ENCODE measurements at regions not wholly inside any gene's neighbourhood (a gene's known extent, or its start where the extent isn't known, plus 50 kb on each side); places are given as distances from the start of the nearest gene placed in this dataset.

DNA sequence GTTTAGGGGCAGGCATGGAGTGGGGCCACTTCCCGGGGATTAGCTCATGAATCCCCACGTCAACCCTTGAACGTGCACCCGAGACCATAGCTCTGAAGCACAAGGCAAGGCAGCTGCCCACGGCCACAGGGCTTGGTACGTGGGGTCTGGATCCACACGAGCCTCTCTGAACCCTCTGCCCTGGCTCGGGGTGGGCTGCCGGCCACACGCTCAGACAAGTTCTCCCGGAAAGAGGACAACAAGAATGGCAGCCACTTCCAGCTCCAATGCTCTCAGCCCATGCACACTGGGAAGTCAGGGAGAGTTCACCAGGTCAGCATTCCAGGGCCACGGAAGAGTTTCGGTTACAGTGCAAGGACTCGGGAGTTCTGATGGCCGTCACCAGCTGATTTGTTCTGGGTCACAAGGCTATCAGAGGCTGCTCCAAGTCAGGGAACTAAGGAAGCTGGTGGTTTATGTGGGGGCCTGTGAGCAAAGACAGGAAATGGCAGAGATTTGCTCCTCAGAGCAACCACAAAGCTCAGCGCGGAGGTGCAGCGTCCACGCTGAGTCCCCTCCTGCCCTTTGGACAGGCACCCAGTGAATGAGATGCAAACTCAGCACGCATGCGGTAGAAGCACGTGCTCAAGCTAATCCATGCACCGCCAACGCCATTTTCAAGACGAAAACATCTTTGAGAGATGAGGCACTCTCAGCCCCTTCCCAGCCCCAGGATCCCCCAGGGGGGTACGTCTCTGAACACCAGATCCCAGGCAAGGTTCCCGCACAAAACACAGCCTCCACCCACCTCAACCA, 356.4 kb downstream of the FOXL1 start:
- no peak overlapping the region for H3K4me3 Mint-ChIP-seq
- DNase-seq (ENCODE audit: low spot score) = no peak
- H3K36me3 Mint-ChIP-seq (ENCODE audit: low read depth) = no peaks in the 10 kb centered on the region

GRCh38 chr16:86939609-86940008, 361.3 kb downstream of the FOXL1 start:
- DNase-seq (ENCODE audit: low spot score) = no peak
- H3K4me3 Mint-ChIP-seq = no peak overlapping the region
- no peak overlapping the region for H3K27ac Mint-ChIP-seq
- peaks cover 2% of the 10 kb centered on the region for H3K4me1 Mint-ChIP-seq (ENCODE audit: low read depth)
- peaks cover 12% of the 10 kb centered on the region for H3K27me3 Mint-ChIP-seq (ENCODE audit: low read depth)
- no peaks in the 10 kb centered on the region for H3K36me3 Mint-ChIP-seq (ENCODE audit: low read depth)
- peaks cover 5% of the 10 kb centered on the region for H3K9me3 Mint-ChIP-seq

More for the DNA sequence above, 356.4 kb downstream of the FOXL1 start:
- Mint-ChIP-seq H3K27me3 (ENCODE audit: low read depth) (peaks cover 23% of the 10 kb centered on the region), H3K9me3 (no peaks in the 10 kb centered on the region), H3K27ac (no peak overlapping the region), H3K4me1 (ENCODE audit: low read depth) (peaks cover 2% of the 10 kb centered on the region)

- H3K4me1 Mint-ChIP-seq (ENCODE audit: low read depth) = no peaks in the 10 kb centered on the region
- H3K27me3 Mint-ChIP-seq (ENCODE audit: low read depth) = no peaks in the 10 kb centered on the region
- peaks cover 5% of the 10 kb centered on the region for H3K9me3 Mint-ChIP-seq
- H3K4me3 Mint-ChIP-seq = no peak overlapping the region
- H3K27ac Mint-ChIP-seq = no peak overlapping the region
- DNase-seq (ENCODE audit: low spot score) = no peak
- H3K36me3 Mint-ChIP-seq (ENCODE audit: low read depth) = no peaks in the 10 kb centered on the region
These were observed 363.4 kb downstream of the FOXL1 start for GRCh38 chr16:86941731-86942130.

GRCh38 chr16:86942151-86943051, 364.1 kb downstream of the FOXL1 start:
- DNase-seq (ENCODE audit: low spot score) = no peak
- no peak overlapping the region for H3K4me3 Mint-ChIP-seq
- H3K9me3 Mint-ChIP-seq = peaks cover 5% of the 10 kb centered on the region
- H3K27me3 Mint-ChIP-seq (ENCODE audit: low read depth) = no peaks in the 10 kb centered on the region
- no peak overlapping the region for H3K27ac Mint-ChIP-seq
- H3K4me1 Mint-ChIP-seq (ENCODE audit: low read depth) = no peaks in the 10 kb centered on the region
- no peaks in the 10 kb centered on the region for H3K36me3 Mint-ChIP-seq (ENCODE audit: low read depth)

DNA sequence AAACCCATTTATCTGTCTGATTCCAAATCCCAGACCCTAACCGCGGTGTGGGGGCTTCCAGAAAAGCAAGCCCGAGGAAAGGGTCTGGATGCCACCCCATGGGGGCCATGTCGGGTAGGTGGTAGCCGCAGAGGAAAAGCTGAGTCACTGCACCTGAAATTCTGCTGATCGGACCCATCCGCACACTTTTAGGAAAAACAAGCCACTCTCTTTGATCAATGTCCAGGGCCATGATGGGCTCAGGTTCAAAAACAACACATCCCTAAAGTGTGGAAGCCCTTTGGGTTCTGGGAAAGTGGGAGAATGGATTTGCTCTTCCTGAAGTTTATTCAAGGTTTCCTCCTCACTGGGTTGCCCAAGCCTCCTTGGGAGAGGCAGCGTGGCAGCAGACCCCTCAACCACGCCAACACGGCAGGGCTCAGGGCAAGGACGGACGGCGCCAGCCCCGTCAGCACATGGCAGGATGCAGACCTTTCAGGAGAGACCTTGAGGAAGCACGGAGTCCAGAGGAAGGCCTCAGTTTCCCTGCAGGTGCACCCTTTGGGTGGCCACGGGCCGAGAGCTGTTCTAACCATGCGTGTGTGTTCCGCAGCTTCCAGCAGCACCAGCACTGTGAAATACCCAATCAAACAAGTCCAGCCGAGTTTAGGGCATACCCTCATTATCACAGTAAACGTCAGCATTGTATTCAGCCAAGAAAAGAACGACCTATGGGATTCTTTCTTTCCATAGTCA, 367.0 kb downstream of the FOXL1 start:
- no peaks in the 10 kb centered on the region for H3K36me3 Mint-ChIP-seq (ENCODE audit: low read depth)
- H3K9me3 Mint-ChIP-seq = no peaks in the 10 kb centered on the region
- H3K27ac Mint-ChIP-seq = no peak overlapping the region
- H3K4me1 Mint-ChIP-seq (ENCODE audit: low read depth) = no peaks in the 10 kb centered on the region
- no peak overlapping the region for H3K4me3 Mint-ChIP-seq
- no peak for DNase-seq (ENCODE audit: low spot score)
- H3K27me3 Mint-ChIP-seq (ENCODE audit: low read depth) = no peaks in the 10 kb centered on the region

DNA sequence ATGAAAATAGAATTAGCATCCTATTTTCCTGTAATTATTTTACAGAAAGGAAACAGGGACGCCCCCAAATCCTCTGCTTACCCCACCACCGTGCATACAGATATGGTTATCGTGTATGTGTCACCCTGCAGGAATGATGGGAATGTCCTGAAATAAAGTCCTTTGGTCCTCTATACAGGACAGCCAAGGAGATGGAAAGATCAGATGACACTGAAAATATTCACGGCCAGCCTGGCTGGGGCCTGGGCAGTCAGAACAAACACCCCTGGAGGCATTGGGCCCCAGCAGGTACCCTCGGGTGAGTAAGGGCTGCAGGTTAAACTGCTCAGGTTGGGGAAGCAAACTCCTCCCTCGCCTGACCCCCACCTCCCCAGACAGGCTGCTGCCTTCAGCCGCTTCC, 368.0 kb downstream of the FOXL1 start:
- Mint-ChIP-seq H3K27me3 (ENCODE audit: low read depth) (no peaks in the 10 kb centered on the region), H3K4me3 (no peak overlapping the region), H3K9me3 (no peaks in the 10 kb centered on the region), H3K27ac (no peak overlapping the region), H3K36me3 (ENCODE audit: low read depth) (no peaks in the 10 kb centered on the region), H3K4me1 (ENCODE audit: low read depth) (no peaks in the 10 kb centered on the region)
- DNase-seq (ENCODE audit: low spot score) = no peak

DNA sequence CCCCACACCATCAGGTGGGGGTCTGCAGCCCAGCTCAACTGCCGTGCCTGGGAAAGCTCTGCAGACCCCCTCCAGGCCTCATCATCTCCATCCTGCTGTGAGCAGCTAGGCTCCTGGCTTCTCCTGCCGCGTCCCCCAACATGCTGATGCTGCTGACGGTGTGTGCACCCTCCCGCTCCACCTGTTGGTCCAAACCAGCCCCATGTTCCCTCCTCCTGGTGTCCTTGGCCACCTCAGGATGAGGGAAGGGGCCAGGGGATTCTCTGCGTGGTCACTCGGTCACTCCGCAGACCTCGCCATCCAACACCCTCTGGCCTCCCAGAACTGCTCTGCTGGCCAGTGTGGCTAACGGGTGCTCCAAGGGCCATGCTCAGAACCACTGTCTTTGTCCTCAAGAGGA, 368.6 kb downstream of the FOXL1 start:
- Mint-ChIP-seq H3K27ac (no peak overlapping the region), H3K9me3 (no peaks in the 10 kb centered on the region), H3K27me3 (ENCODE audit: low read depth) (no peaks in the 10 kb centered on the region), H3K4me3 (no peak overlapping the region), H3K36me3 (ENCODE audit: low read depth) (no peaks in the 10 kb centered on the region), H3K4me1 (ENCODE audit: low read depth) (no peaks in the 10 kb centered on the region)
- DNase-seq (ENCODE audit: low spot score) = no peak

GRCh38 chr16:86948046-86948445, 369.1 kb downstream of the C16orf95 start:
- H3K27ac Mint-ChIP-seq = no peak overlapping the region
- DNase-seq (ENCODE audit: low spot score) = no peak
- no peaks in the 10 kb centered on the region for H3K27me3 Mint-ChIP-seq (ENCODE audit: low read depth)
- H3K4me1 Mint-ChIP-seq (ENCODE audit: low read depth) = no peaks in the 10 kb centered on the region
- H3K36me3 Mint-ChIP-seq (ENCODE audit: low read depth) = no peaks in the 10 kb centered on the region
- no peaks in the 10 kb centered on the region for H3K9me3 Mint-ChIP-seq
- H3K4me3 Mint-ChIP-seq = no peak overlapping the region

DNA sequence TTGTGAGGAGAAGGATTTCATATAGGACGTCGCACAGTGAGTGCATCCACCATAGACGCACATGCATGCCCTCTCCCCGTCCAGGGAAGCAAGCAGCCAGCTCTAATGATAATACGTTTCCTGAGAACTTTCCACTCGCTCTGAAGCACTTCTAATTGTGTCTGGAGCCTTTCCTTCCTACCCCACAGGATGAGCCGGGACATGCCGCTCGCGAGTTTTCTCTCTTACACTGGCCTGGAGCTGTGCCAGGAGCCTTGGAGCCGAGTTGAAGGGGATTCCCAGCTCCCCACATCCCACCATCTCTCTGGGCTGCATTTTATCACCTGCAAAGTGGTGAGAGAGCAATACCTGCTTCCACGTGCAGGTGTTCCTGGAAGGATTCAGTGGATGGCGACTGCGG, 368.1 kb downstream of the C16orf95 start:
- DNase-seq (ENCODE audit: low spot score) = no peak
- Mint-ChIP-seq H3K27me3 (ENCODE audit: low read depth) (no peaks in the 10 kb centered on the region), H3K27ac (no peak overlapping the region), H3K4me1 (ENCODE audit: low read depth) (no peaks in the 10 kb centered on the region), H3K36me3 (ENCODE audit: low read depth) (no peaks in the 10 kb centered on the region), H3K9me3 (no peaks in the 10 kb centered on the region), H3K4me3 (no peak overlapping the region)

DNA sequence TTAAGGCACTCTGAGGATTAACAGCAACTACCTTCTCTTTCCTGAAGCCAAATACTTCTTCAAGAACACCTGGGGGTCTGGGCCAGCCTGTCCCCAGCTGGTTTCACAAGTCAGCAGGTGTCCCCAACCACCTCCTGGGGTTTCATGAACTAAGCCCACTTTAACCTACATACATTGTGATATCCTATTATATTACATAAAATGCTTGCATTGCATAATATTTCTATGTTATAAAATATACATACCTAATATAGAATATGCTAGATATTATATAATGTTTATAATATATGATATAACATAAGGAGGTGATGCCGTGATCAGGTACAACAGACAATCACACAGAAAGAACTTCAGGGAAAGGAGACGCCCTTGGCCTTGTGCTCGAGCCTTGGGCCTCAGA, 367.6 kb downstream of the C16orf95 start:
- H3K4me3 Mint-ChIP-seq = no peak overlapping the region
- DNase-seq (ENCODE audit: low spot score) = no peak
- H3K4me1 Mint-ChIP-seq (ENCODE audit: low read depth) = no peaks in the 10 kb centered on the region
- no peaks in the 10 kb centered on the region for H3K9me3 Mint-ChIP-seq
- no peak overlapping the region for H3K27ac Mint-ChIP-seq
- no peaks in the 10 kb centered on the region for H3K36me3 Mint-ChIP-seq (ENCODE audit: low read depth)
- H3K27me3 Mint-ChIP-seq (ENCODE audit: low read depth) = no peaks in the 10 kb centered on the region

DNA sequence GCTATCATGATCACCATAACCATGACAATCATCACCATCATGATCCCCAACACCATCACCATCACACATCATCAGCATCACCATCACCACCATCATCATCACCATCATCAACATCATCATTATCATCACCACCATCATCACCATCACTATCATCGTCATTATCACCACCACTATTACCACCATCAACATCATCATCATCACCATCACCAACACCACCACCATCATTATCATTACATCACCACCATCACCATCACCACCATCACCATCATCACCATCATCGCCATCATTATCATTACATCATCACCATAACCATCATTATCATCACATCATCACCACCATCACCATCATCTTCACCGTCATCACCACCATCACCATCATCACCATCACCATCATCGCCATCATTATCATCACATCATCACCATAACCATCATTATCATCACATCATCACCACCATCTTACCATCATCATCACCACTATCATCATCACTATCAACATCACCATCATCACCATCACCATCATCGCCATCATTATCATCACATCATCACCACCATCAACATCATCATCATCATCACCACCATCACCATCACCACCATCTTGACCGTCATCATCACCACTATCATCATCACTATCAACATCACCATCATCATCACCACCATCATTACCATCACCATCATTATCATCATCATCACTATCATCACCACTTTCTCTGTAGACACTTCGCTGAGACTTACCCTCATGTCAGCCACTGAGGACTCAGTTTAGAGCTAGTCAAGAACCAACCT, 366.0 kb downstream of the C16orf95 start:
- H3K4me3 Mint-ChIP-seq = no peak overlapping the region
- no peaks in the 10 kb centered on the region for H3K27me3 Mint-ChIP-seq (ENCODE audit: low read depth)
- no peaks in the 10 kb centered on the region for H3K36me3 Mint-ChIP-seq (ENCODE audit: low read depth)
- H3K9me3 Mint-ChIP-seq = no peaks in the 10 kb centered on the region
- no peak overlapping the region for H3K27ac Mint-ChIP-seq
- no peak for DNase-seq (ENCODE audit: low spot score)
- H3K4me1 Mint-ChIP-seq (ENCODE audit: low read depth) = peaks cover under 1% of the 10 kb centered on the region

DNA sequence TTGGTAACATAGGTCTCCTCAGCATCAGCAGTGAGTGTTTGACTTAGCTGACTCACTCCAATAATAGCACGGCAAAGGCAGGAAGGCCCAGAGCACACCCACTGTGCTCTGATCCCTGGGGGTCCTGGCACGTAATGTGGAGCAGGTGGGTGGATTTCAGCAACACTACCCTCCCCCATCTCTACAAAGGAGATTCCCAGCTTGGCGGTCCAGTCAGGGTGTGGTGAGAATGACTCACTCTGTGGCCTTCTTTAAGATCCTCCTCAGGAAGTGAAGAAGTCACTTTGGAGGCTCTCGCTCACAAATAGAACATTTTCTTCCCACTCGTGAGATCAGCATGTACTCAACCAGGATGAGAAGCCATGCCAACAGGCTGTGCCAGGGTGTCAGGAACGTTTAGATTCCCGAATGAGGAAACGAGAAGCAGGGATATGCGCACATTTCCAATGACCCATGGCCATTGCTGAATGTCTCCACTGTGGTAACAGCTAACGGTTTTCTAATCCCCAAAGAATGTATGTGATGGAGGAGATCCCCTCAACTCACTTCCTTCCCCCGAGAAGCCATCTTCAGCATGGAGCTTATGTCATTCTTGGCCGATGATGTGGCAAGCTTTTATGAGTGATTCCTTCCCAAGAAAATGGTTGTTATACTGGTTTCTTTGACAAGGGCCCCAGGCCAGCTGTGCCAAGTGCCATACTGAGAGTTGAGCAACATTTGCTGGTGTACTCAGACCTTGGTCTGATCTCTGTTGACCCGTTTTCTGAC, 365.2 kb downstream of the C16orf95 start:
- Mint-ChIP-seq H3K27me3 (ENCODE audit: low read depth) (no peaks in the 10 kb centered on the region), H3K27ac (no peak overlapping the region), H3K9me3 (no peaks in the 10 kb centered on the region), H3K4me3 (no peak overlapping the region), H3K36me3 (ENCODE audit: low read depth) (no peaks in the 10 kb centered on the region), H3K4me1 (ENCODE audit: low read depth) (peaks cover 5% of the 10 kb centered on the region)
- no peak for DNase-seq (ENCODE audit: low spot score)

DNA sequence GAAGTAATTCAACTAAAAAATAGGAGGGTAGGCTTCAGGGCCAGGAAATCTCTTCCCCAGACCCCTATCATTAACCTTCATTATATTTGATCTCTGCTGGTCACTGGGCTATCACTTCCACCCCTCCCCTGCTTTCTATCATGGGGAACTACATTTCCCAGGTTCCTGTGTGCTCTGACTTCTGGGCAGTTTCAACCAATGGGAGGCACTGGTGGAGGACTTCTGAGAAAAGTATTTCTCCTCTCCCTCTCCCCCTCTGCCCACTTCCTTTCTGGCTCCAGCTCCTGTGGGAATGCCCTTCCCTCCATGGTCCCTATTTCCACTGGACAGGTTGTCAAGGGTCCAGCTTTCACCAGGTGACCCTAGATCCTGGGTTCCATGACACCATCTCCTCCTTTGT, 364.4 kb downstream of the C16orf95 start:
- no peak overlapping the region for H3K27ac Mint-ChIP-seq
- no peak overlapping the region for H3K4me3 Mint-ChIP-seq
- H3K4me1 Mint-ChIP-seq (ENCODE audit: low read depth) = peaks cover 5% of the 10 kb centered on the region
- no peaks in the 10 kb centered on the region for H3K9me3 Mint-ChIP-seq
- DNase-seq (ENCODE audit: low spot score) = no peak
- H3K36me3 Mint-ChIP-seq (ENCODE audit: low read depth) = no peaks in the 10 kb centered on the region
- H3K27me3 Mint-ChIP-seq (ENCODE audit: low read depth) = no peaks in the 10 kb centered on the region

All from T-helper 2 cell treated with Interferon-gamma antibody and Interleukin-4, amounts not matched to agents 5 μg/mL and 100 μg/mL, for 36 hours (primary cell).